ENCODE measurements at regions not wholly inside any gene's neighbourhood (a gene's known extent, or its start where the extent isn't known, plus 50 kb on each side); places are given as distances from the start of the nearest gene placed in this dataset.

- Histone ChIP-seq H3K4me2 (ENCODE audit: low read length, poor library complexity, severe bottlenecking) (no peak overlapping the region), H3K9me3 (ENCODE audit: control insufficient read depth, low read length) (no peaks in the 10 kb centered on the region), H3K4me3 (ENCODE audit: insufficient read depth in 1 of 2, low read depth in 1 of 2, low read length in 2 of 2) (no peak overlapping the region), H3K23ac (ENCODE audit: low read length in 2 of 2) (no peak overlapping the region), H4K8ac (ENCODE audit: low read length) (no peak overlapping the region), H3K4me1 (ENCODE audit: control insufficient read depth, insufficient read depth, low read depth, low read length) (no peaks in the 10 kb centered on the region), H3K18ac (ENCODE audit: low read depth in 1 of 2, low read length in 2 of 2) (no peak overlapping the region), H3K9ac (ENCODE audit: low read length) (no peak overlapping the region), H3K79me1 (replicated peaks; ENCODE audit: low read length, poor library complexity, severe bottlenecking) (no peaks in the 10 kb centered on the region), H3K27ac (ENCODE audit: low read length, poor library complexity, severe bottlenecking) (no peak overlapping the region), H2BK12ac (ENCODE audit: low read length in 2 of 2) (no peak overlapping the region), H2BK15ac (ENCODE audit: low read depth, poor library complexity, severe bottlenecking) (no peak overlapping the region), H3K27me3 (ENCODE audit: control insufficient read depth in 1 of 2, insufficient read depth in 1 of 2, low read length in 2 of 2) (no peaks in the 10 kb centered on the region), H2AK5ac (ENCODE audit: low read length, severe bottlenecking) (no peak overlapping the region), H4K91ac (ENCODE audit: low read length) (no peak overlapping the region), H2BK120ac (ENCODE audit: low read depth, low read length) (no peak overlapping the region), H2AFZ (ENCODE audit: low read depth, low read length) (no peak overlapping the region), H3K4ac (ENCODE audit: low read depth in 1 of 2, low read length in 2 of 2) (no peak overlapping the region), H3K36me3 (ENCODE audit: control insufficient read depth in 1 of 2, insufficient read depth in 2 of 2, low read depth in 1 of 2, low read length in 2 of 2) (no peaks in the 10 kb centered on the region), H3K14ac (ENCODE audit: low read length in 2 of 2) (no peak overlapping the region), H2BK5ac (ENCODE audit: low read depth, low read length, poor library complexity, severe bottlenecking) (no peak overlapping the region)
- no peak for DNase-seq
- 96% methylated on average over 5 of the region's 5 CpGs for WGBS
Measured at GRCh38 chr1:218531936-218532335, 186.8 kb downstream of the TGFB2 start.

GRCh38 chr1:218536296-218536986 is 191.3 kb downstream of the TGFB2 start:
- no peak overlapping the region for H4K8ac ChIP-seq (ENCODE audit: low read length)
- no peak overlapping the region for H3K9ac ChIP-seq (ENCODE audit: low read length)
- no peaks in the 10 kb centered on the region for H3K36me3 ChIP-seq (ENCODE audit: control insufficient read depth in 1 of 2, insufficient read depth in 2 of 2, low read depth in 1 of 2, low read length in 2 of 2)
- H3K4me2 ChIP-seq (ENCODE audit: low read length, poor library complexity, severe bottlenecking): no peak overlapping the region
- no peak overlapping the region for H3K4me3 ChIP-seq (ENCODE audit: insufficient read depth in 1 of 2, low read depth in 1 of 2, low read length in 2 of 2)
- H2BK15ac ChIP-seq (ENCODE audit: low read depth, poor library complexity, severe bottlenecking): no peak overlapping the region
- WGBS: 95% methylated on average over 1 of the region's 2 CpGs
- peak overlapping the region in 1 of 2 experiments; percentile 25 for H2BK12ac ChIP-seq (ENCODE audit: low read length in 2 of 2)
- no peak overlapping the region for H2AK5ac ChIP-seq (ENCODE audit: low read length, severe bottlenecking)
- H3K27ac ChIP-seq (ENCODE audit: low read length, poor library complexity, severe bottlenecking): no peak overlapping the region
- H2AFZ ChIP-seq (ENCODE audit: low read depth, low read length): no peak overlapping the region
- H3K27me3 ChIP-seq (ENCODE audit: control insufficient read depth in 1 of 2, insufficient read depth in 1 of 2, low read length in 2 of 2): no peaks in the 10 kb centered on the region
- H2BK120ac ChIP-seq (ENCODE audit: low read depth, low read length): no peak overlapping the region
- peak overlapping the region in 1 of 2 experiments; percentile 46 for H3K14ac ChIP-seq (ENCODE audit: low read length in 2 of 2)
- H3K4ac ChIP-seq (ENCODE audit: low read depth in 1 of 2, low read length in 2 of 2): peak overlapping the region in 1 of 2 experiments; percentile 15
- H3K9me3 ChIP-seq (ENCODE audit: control insufficient read depth, low read length): no peaks in the 10 kb centered on the region
- peak overlapping the region in 1 of 2 experiments; percentile 12 for H3K18ac ChIP-seq (ENCODE audit: low read depth in 1 of 2, low read length in 2 of 2)
- no peaks in the 10 kb centered on the region for H3K79me1 ChIP-seq (replicated peaks; ENCODE audit: low read length, poor library complexity, severe bottlenecking)
- H3K4me1 ChIP-seq (ENCODE audit: control insufficient read depth, insufficient read depth, low read depth, low read length): no peaks in the 10 kb centered on the region
- DNase-seq: no peak
- no peak overlapping the region for H2BK5ac ChIP-seq (ENCODE audit: low read depth, low read length, poor library complexity, severe bottlenecking)
- no peak overlapping the region for H3K23ac ChIP-seq (ENCODE audit: low read length in 2 of 2)
- H4K91ac ChIP-seq (ENCODE audit: low read length): no peak overlapping the region

DNA sequence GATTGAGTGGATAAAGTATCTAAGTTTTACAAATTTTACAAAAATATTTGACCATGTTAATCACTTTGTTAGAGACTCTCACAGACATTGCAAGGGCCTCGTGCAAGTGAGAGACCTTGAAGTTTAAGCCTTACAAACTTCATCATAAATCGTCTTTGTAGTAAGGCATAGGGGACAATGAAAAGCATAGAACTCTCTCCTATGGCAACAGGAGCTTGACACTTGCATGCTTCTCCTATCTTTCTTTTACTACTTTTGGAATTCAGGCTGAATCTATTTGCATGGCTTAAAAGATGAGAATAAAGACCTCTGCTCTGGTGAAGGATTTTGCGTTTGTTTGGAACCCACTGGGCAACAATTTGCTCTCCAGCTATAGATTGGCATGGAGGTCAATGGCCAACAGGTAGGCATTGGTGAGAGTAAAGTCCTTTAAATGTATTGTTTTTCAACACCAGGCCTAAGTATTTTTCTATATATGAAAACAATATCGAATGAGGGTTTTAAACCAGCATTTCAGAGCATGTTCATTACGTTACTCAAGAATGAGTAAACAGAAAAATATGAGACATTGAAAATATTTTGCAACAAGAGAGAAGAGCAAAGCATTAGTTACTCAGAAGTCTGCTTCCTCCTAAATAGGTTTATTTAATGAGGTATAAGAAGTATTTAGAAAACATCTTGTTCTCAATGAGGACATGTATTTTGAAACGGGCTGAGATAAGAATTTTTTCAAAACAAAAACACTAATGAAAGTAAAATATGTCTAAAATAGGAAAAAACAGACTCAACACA is 192.2 kb downstream of the TGFB2 start:
- Histone ChIP-seq H3K27ac (ENCODE audit: low read length, poor library complexity, severe bottlenecking) (no peak overlapping the region), H2BK12ac (ENCODE audit: low read length in 2 of 2) (no peak overlapping the region), H2BK15ac (ENCODE audit: low read depth, poor library complexity, severe bottlenecking) (no peak overlapping the region), H3K4me2 (ENCODE audit: low read length, poor library complexity, severe bottlenecking) (no peak overlapping the region), H3K36me3 (ENCODE audit: control insufficient read depth in 1 of 2, insufficient read depth in 2 of 2, low read depth in 1 of 2, low read length in 2 of 2) (no peaks in the 10 kb centered on the region), H2AK5ac (ENCODE audit: low read length, severe bottlenecking) (no peak overlapping the region), H3K18ac (ENCODE audit: low read depth in 1 of 2, low read length in 2 of 2) (no peak overlapping the region), H3K4me3 (ENCODE audit: insufficient read depth in 1 of 2, low read depth in 1 of 2, low read length in 2 of 2) (no peak overlapping the region), H3K9ac (ENCODE audit: low read length) (peak overlapping the region; percentile 54), H3K9me3 (ENCODE audit: control insufficient read depth, low read length) (no peaks in the 10 kb centered on the region), H3K14ac (ENCODE audit: low read length in 2 of 2) (no peak overlapping the region), H3K4ac (ENCODE audit: low read depth in 1 of 2, low read length in 2 of 2) (no peak overlapping the region), H2BK120ac (ENCODE audit: low read depth, low read length) (no peak overlapping the region), H3K23ac (ENCODE audit: low read length in 2 of 2) (no peak overlapping the region), H3K27me3 (ENCODE audit: control insufficient read depth in 1 of 2, insufficient read depth in 1 of 2, low read length in 2 of 2) (no peaks in the 10 kb centered on the region), H3K4me1 (ENCODE audit: control insufficient read depth, insufficient read depth, low read depth, low read length) (no peaks in the 10 kb centered on the region), H4K8ac (ENCODE audit: low read length) (no peak overlapping the region), H4K91ac (ENCODE audit: low read length) (no peak overlapping the region), H2AFZ (ENCODE audit: low read depth, low read length) (no peak overlapping the region), H3K79me1 (replicated peaks; ENCODE audit: low read length, poor library complexity, severe bottlenecking) (no peaks in the 10 kb centered on the region), H2BK5ac (ENCODE audit: low read depth, low read length, poor library complexity, severe bottlenecking) (no peak overlapping the region)
- DNase-seq: peak; percentile 57
- 77% methylated on average over 2 of the region's 6 CpGs for WGBS

DNA sequence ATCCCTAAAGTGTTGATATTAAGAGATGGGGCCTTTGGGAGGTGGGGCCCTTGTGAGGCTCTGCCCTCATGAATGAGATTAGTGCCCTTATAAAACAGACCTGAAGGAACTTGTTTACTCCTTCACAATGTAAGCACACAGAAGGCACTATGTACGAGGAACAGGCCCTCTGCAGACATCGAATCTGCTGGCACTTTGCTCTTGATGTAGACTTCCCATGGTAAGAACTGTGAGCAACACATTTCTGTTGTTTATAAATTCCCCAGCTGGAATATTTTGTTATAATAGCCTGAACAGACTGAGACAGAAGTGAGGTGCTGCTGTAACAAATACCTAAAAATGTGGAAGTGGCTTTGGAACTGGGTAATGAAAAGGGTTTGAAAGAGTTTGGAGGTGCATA is 193.2 kb downstream of the TGFB2 start:
- H3K4ac ChIP-seq (ENCODE audit: low read depth in 1 of 2, low read length in 2 of 2): peak overlapping the region in 1 of 2 experiments; percentile 15
- H3K23ac ChIP-seq (ENCODE audit: low read length in 2 of 2): no peak overlapping the region
- H3K4me1 ChIP-seq (ENCODE audit: control insufficient read depth, insufficient read depth, low read depth, low read length): no peaks in the 10 kb centered on the region
- no peak overlapping the region for H4K8ac ChIP-seq (ENCODE audit: low read length)
- no peak overlapping the region for H3K9ac ChIP-seq (ENCODE audit: low read length)
- no peak overlapping the region for H4K91ac ChIP-seq (ENCODE audit: low read length)
- no peak overlapping the region for H3K14ac ChIP-seq (ENCODE audit: low read length in 2 of 2)
- peak overlapping the region; percentile 56 for H2AK5ac ChIP-seq (ENCODE audit: low read length, severe bottlenecking)
- no peak overlapping the region for H3K27ac ChIP-seq (ENCODE audit: low read length, poor library complexity, severe bottlenecking)
- H3K4me2 ChIP-seq (ENCODE audit: low read length, poor library complexity, severe bottlenecking): no peak overlapping the region
- H3K9me3 ChIP-seq (ENCODE audit: control insufficient read depth, low read length): no peaks in the 10 kb centered on the region
- no peak for DNase-seq
- 38% methylated on average over 2 of the region's 2 CpGs for WGBS
- no peak overlapping the region for H2BK5ac ChIP-seq (ENCODE audit: low read depth, low read length, poor library complexity, severe bottlenecking)
- H2BK15ac ChIP-seq (ENCODE audit: low read depth, poor library complexity, severe bottlenecking): no peak overlapping the region
- no peak overlapping the region for H2AFZ ChIP-seq (ENCODE audit: low read depth, low read length)
- H2BK12ac ChIP-seq (ENCODE audit: low read length in 2 of 2): peak overlapping the region in 1 of 2 experiments; percentile 54
- no peak overlapping the region for H2BK120ac ChIP-seq (ENCODE audit: low read depth, low read length)
- H3K4me3 ChIP-seq (ENCODE audit: insufficient read depth in 1 of 2, low read depth in 1 of 2, low read length in 2 of 2): no peak overlapping the region
- no peaks in the 10 kb centered on the region for H3K79me1 ChIP-seq (replicated peaks; ENCODE audit: low read length, poor library complexity, severe bottlenecking)
- no peak overlapping the region for H3K18ac ChIP-seq (ENCODE audit: low read depth in 1 of 2, low read length in 2 of 2)
- no peaks in the 10 kb centered on the region for H3K27me3 ChIP-seq (ENCODE audit: control insufficient read depth in 1 of 2, insufficient read depth in 1 of 2, low read length in 2 of 2)
- no peaks in the 10 kb centered on the region for H3K36me3 ChIP-seq (ENCODE audit: control insufficient read depth in 1 of 2, insufficient read depth in 2 of 2, low read depth in 1 of 2, low read length in 2 of 2)

All from mesenchymal stem cell (in vitro differentiated cells and primary cell).